OCI-LY7 (cell line): ENCODE measurements at regions not wholly inside any gene's neighbourhood (a gene's known extent, or its start where the extent isn't known, plus 50 kb on each side); places are given as distances from the start of the nearest gene placed in this dataset.

Source experiments
- BruUV-seq: library from RNA; stranded (reverse); fragments of 400-500 nt; replicated peaks from 2 replicates; lab custom pipeline; 2021; lab: Mats Ljungman, UMichigan
- CTCF ChIA-PET: fragments of 300-600 bp; sonication (Branson Sonifier 250); formaldehyde crosslinking; loops from one replicate; lab custom pipeline; 2022; ENCODE audit warnings: antibody characterized with exemption; ENCODE audit not compliant: unreplicated experiment; lab: Charles Lee
- POLR2A ChIA-PET: fragments of 300-600 bp; sonication (Branson Sonifier 250); formaldehyde crosslinking; loops from one replicate; lab custom pipeline; 2022; ENCODE audit warnings: antibody characterized with exemption; lab: Charles Lee
- DNase-seq: peaks from one replicate; pipeline ENCODE4 v3.0.0-alpha.2; 2015; ENCODE audit warnings: low spot score
- H2AFZ ChIP-seq: fragments of 200-600 bp; sonication (generic), shearing (Covaris generic); 2 replicates; pipeline ENCODE4 v1.6.1; 2014; ENCODE audit warnings: mild to moderate bottlenecking, antibody characterized with exemption, low read length, moderate library complexity
- H3K27ac ChIP-seq: fragments of 200-600 bp; sonication (generic); 2 replicates; pipeline ENCODE4 v1.5.1; 2014; ENCODE audit warnings: mixed run types, low read depth, mild to moderate bottlenecking, moderate library complexity, low read length, inconsistent platforms; ENCODE audit not compliant: poor library complexity, severe bottlenecking
- H3K36me3 ChIP-seq: fragments of 200-600 bp; sonication (generic); 2 replicates; pipeline ENCODE4 v1.6.1; 2014; ENCODE audit warnings: mild to moderate bottlenecking, antibody characterized with exemption, low read length, moderate library complexity, mixed read lengths; ENCODE audit not compliant: insufficient read depth
- H3K4me1 ChIP-seq: fragments of 200-600 bp; sonication (generic); 2 replicates; pipeline ENCODE4 v1.5.1; 2014; ENCODE audit warnings: mild to moderate bottlenecking, low read length; ENCODE audit not compliant: insufficient read depth, poor library complexity, severe bottlenecking
- H3K4me2 ChIP-seq: fragments of 200-600 bp; sonication (generic); 2 replicates; pipeline ENCODE4 v1.6.1; 2014; ENCODE audit warnings: mild to moderate bottlenecking, low read length
- H3K4me3 ChIP-seq: fragments of 200-600 bp; sonication (generic); 2 replicates; pipeline ENCODE4 v1.5.1; 2014; ENCODE audit warnings: mild to moderate bottlenecking, low read depth, low read length; ENCODE audit not compliant: poor library complexity, severe bottlenecking
- H3K79me2 ChIP-seq: fragments of 200-600 bp; sonication (generic); 2 replicates; pipeline ENCODE4 v1.6.1; 2016; ENCODE audit warnings: low read depth, mild to moderate bottlenecking, low read length, moderate library complexity, mixed read lengths; ENCODE audit not compliant: insufficient read depth
- H3K9me2 ChIP-seq: fragments of 200-600 bp; sonication (generic); 2 replicates; pipeline ENCODE4 v1.6.1; 2016; ENCODE audit warnings: mild to moderate bottlenecking, low read length, mixed read lengths; ENCODE audit not compliant: insufficient read depth
- H3K9me3 ChIP-seq: fragments of 200-600 bp; sonication (generic); 2 replicates; pipeline ENCODE4 v1.6.1; 2014; ENCODE audit warnings: mild to moderate bottlenecking, mixed run types, low read length, mixed read lengths
- H4K20me1 ChIP-seq: fragments of 200-600 bp; sonication (generic); 2 replicates; pipeline ENCODE4 v1.6.1; 2014; ENCODE audit warnings: mild to moderate bottlenecking, antibody characterized with exemption, low read length, moderate library complexity, mixed read lengths; ENCODE audit not compliant: insufficient read depth
- CTCF ChIP-seq: fragments of 200-600 bp; sonication (generic); conservative IDR thresholded peaks from 2 replicates; pipeline ENCODE4 v1.5.1; 2014; ENCODE audit warnings: mild to moderate bottlenecking, antibody characterized with exemption, low read length, moderate library complexity, mixed read lengths
- EZH2phosphoT487 ChIP-seq: fragments of 200-600 bp; sonication (generic); IDR thresholded peaks from 2 replicates; pipeline ENCODE4 v1.6.1; 2018; ENCODE audit warnings: low read depth, borderline replicate concordance, mild to moderate bottlenecking, mixed run types, antibody characterized with exemption, low read length, moderate library complexity, mixed read lengths
- intact Hi-C: fragments of 100-400 bp; cut with micrococcal nuclease; formaldehyde crosslinking; loops from one replicate; pipeline ENCODE4 v1.10.0; 2022; ENCODE audit not compliant: unreplicated experiment

GRCh38 chr14:28493516-28493915 is 273.1 kb upstream of the FOXG1 start:
- Histone ChIP-seq H3K4me2 (no peak overlapping the region), H3K9me2 (no peaks in the 10 kb centered on the region), H3K9me3 (no peaks in the 10 kb centered on the region), H3K4me1 (no peaks in the 10 kb centered on the region), H3K36me3 (no peaks in the 10 kb centered on the region), H4K20me1 (no peaks in the 10 kb centered on the region), H3K27ac (no peak overlapping the region), H3K4me3 (no peak overlapping the region), H3K79me2 (no peaks in the 10 kb centered on the region), H2AFZ (no peak overlapping the region)
- POLR2A ChIA-PET = no interaction called here
- CTCF ChIA-PET = no interaction called here
- no TSS peak for BruUV-seq
- TF ChIP-seq CTCF = no peak
- intact Hi-C loops = no loop called here
- DNase-seq = no peak

DNA sequence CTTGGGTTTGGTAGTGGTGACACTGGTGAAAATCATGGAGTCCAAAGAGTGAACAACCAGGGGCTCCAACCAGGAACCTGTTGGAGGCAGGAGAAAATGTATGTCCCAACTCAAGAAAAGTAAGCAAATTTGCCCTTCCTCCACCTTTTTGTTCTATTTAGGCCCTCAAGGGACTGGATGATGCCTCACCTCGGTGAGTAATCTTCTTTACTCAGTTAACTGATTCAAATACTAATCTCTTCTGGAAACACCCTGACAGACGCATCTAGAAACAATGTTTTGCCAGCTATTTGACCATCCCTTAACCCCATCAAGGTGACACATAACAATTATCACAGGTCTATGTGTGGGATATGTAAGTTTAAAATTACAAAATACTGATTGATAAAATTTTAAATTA is 272.4 kb upstream of the FOXG1 start:
- CTCF ChIA-PET = no interaction called here
- no peaks in the 10 kb centered on the region for H4K20me1 ChIP-seq
- no peak overlapping the region for H3K4me3 ChIP-seq
- H3K36me3 ChIP-seq = no peaks in the 10 kb centered on the region
- POLR2A ChIA-PET = no interaction called here
- H3K4me2 ChIP-seq = no peak overlapping the region
- H3K4me1 ChIP-seq = no peaks in the 10 kb centered on the region
- TF ChIP-seq CTCF (no peak), EZH2phosphoT487 (no peak)
- intact Hi-C loops = no loop called here
- BruUV-seq = no TSS peak
- no peaks in the 10 kb centered on the region for H3K79me2 ChIP-seq
- no peak for DNase-seq
- no peak overlapping the region for H3K27ac ChIP-seq
- no peak overlapping the region for H2AFZ ChIP-seq
- H3K9me2 ChIP-seq = no peaks in the 10 kb centered on the region
- H3K9me3 ChIP-seq = no peaks in the 10 kb centered on the region

DNA sequence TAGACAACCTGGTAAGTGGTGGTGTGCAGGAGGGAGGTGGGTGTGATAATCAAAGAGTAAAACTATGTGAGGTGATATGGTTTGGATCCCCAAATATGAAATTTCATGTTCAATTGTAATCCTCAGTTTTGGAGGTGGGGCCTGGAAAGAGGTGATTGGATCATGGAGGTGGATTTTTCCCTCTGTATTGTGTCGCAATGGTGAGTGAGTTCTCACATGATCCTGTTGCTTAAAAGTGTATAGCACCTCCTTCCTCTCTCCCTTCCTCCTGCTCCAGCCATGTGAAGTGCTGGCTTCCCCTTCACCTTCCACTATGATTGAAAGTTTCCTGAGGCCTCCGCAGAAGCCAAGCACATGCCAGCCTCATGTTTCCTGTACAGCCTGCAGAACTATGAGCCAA is 270.2 kb upstream of the FOXG1 start:
- CTCF ChIA-PET = no interaction called here
- no TSS peak for BruUV-seq
- H3K79me2 ChIP-seq = no peaks in the 10 kb centered on the region

More for the DNA sequence above, 270.2 kb upstream of the FOXG1 start:
- TF ChIP-seq EZH2phosphoT487 = no peak
- no peak for TF ChIP-seq CTCF
- H3K9me2 ChIP-seq = no peaks in the 10 kb centered on the region
- H4K20me1 ChIP-seq = no peaks in the 10 kb centered on the region
- H3K9me3 ChIP-seq = no peaks in the 10 kb centered on the region; the same call in 1 of the 2 replicates
- no peak overlapping the region for H2AFZ ChIP-seq
- intact Hi-C loops = no loop called here
- no peak overlapping the region for H3K27ac ChIP-seq
- H3K4me3 ChIP-seq = no peak overlapping the region
- POLR2A ChIA-PET = no interaction called here
- no peaks in the 10 kb centered on the region for H3K36me3 ChIP-seq
- H3K4me2 ChIP-seq = no peak overlapping the region
- no peaks in the 10 kb centered on the region for H3K4me1 ChIP-seq
- DNase-seq = no peak
